HepG2 (cell line): ENCODE measurements at regions not wholly inside any gene's neighbourhood (a gene's known extent, or its start where the extent isn't known, plus 50 kb on each side); places are given as distances from the start of the nearest gene placed in this dataset.

ENCODE experiments used
- CTCF ChIP-seq: sonication (generic); formaldehyde crosslinking; IDR thresholded peaks from 2 replicates; pipeline ENCODE4 v1.5.0; 2020; ENCODE audit warnings: mild to moderate bottlenecking, missing genetic modification reagents, moderate library complexity
- ZNF614 ChIP-seq: IDR thresholded peaks from 2 replicates; pipeline ENCODE4 v1.6.1; 2018; ENCODE audit warnings: missing biosample characterization, missing genetic modification reagents, inconsistent platforms, borderline replicate concordance

GRCh38 chr1:17883662-17884395, 128.7 kb downstream of the ACTL8 start:
- TF ChIP-seq CTCF (CRISPR knock-in tag) (no peak), ZNF614 (no peak)
